Osteoblast (primary cell): ENCODE measurements at regions not wholly inside any gene's neighbourhood (a gene's known extent, or its start where the extent isn't known, plus 50 kb on each side); places are given as distances from the start of the nearest gene placed in this dataset.
"Not testable (repeated sequence)": the region's sequence is repeated elsewhere in the genome, so short reads cannot be mapped to it uniquely, and the experiment has no call there.

Source experiments
- DNase-seq: peaks from one replicate; pipeline ENCODE4 v3.0.0; 2011; ENCODE audit warnings: low spot score, mixed read lengths; ENCODE audit not compliant: insufficient read length; ENCODE audit errors: missing footprints
- H2AFZ ChIP-seq: 2 replicates; pipeline ENCODE4 v1.6.0; 2011; ENCODE audit warnings: mild to moderate bottlenecking, low read length
- H3K27ac ChIP-seq: 2 replicates; pipeline ENCODE4 v1.5.1; 2011; ENCODE audit warnings: mild to moderate bottlenecking, low read depth, low read length, moderate library complexity
- H3K27me3 ChIP-seq: 2 replicates; pipeline ENCODE4 v1.6.0; 2012; ENCODE audit warnings: mild to moderate bottlenecking, control low read depth, inconsistent platforms, low read length, moderate library complexity; ENCODE audit not compliant: insufficient read depth
- H3K36me3 ChIP-seq: 2 replicates; pipeline ENCODE4 v1.5.1; 2011; ENCODE audit warnings: mild to moderate bottlenecking, low read length, control low read depth, moderate library complexity; ENCODE audit not compliant: insufficient read depth
- H3K4me1 ChIP-seq: 2 replicates; pipeline ENCODE4 v1.5.1; 2011; ENCODE audit warnings: mild to moderate bottlenecking, low read length, control low read depth, moderate library complexity; ENCODE audit not compliant: insufficient read depth
- H3K4me2 ChIP-seq: 2 replicates; pipeline ENCODE4 v1.6.0; 2011; ENCODE audit warnings: mild to moderate bottlenecking, low read length; ENCODE audit not compliant: insufficient read depth
- H3K4me3 ChIP-seq: fragments of 200-600 bp; sonication (generic); 3 replicates; pipeline ENCODE4 v1.5.1; 2012; ENCODE audit warnings: mild to moderate bottlenecking, low read length, inconsistent platforms; ENCODE audit not compliant: insufficient read depth
- H3K79me2 ChIP-seq: 2 replicates; pipeline ENCODE4 v1.6.0; 2012; ENCODE audit warnings: mild to moderate bottlenecking, low read length, control low read depth, inconsistent platforms; ENCODE audit not compliant: insufficient read depth
- H3K9me3 ChIP-seq: 2 replicates; pipeline ENCODE4 v1.5.1; 2011; ENCODE audit warnings: low read depth, low read length, control low read depth
- H4K20me1 ChIP-seq: 2 replicates; pipeline ENCODE4 v1.6.0; 2012; ENCODE audit warnings: mild to moderate bottlenecking, low read length, control low read depth; ENCODE audit not compliant: insufficient read depth
- CTCF ChIP-seq: IDR thresholded peaks from 2 replicates; pipeline ENCODE4 v1.5.1; 2011; ENCODE audit warnings: mild to moderate bottlenecking, low read depth, low read length, moderate library complexity; ENCODE audit errors: extremely low read depth

- Histone ChIP-seq H3K4me1 (no peaks in the 10 kb centered on the region), H3K27ac (no peak overlapping the region), H4K20me1 (no peaks in the 10 kb centered on the region), H2AFZ (no peak overlapping the region), H3K4me2 (no peak overlapping the region), H3K4me3 (no peak overlapping the region), H3K36me3 (no peaks in the 10 kb centered on the region), H3K79me2 (no peaks in the 10 kb centered on the region), H3K27me3 (no peaks in the 10 kb centered on the region), H3K9me3 (no peaks in the 10 kb centered on the region)
- DNase-seq = no peak
- no peak for TF ChIP-seq CTCF
Measured at GRCh38 chr5:25448646-25449045, 803.9 kb upstream of the CDH10 start.

DNA sequence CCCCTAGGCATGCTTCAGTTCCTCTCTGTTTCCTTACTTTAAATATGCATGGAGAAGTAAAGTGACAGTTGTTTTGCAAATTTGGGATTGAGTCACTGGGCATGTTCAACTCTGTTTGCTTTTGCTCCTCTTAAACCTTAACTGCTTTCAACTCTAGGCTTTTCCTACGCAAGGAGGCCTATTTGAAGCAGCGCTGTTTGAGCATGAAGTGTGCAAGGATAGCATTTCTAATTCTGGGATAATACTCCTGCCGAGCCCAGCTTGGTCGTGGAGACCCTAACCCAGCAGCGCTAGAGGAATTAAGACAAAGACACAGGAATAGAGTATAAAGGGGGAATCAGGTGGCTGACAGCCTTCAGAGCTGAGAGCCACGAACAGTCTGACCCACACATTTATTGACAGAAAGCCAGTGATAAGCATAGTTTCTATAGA, 803.4 kb upstream of the CDH10 start:
- no peaks in the 10 kb centered on the region for H3K79me2 ChIP-seq
- no peaks in the 10 kb centered on the region for H3K27me3 ChIP-seq
- H4K20me1 ChIP-seq = no peaks in the 10 kb centered on the region
- H3K4me1 ChIP-seq = no peaks in the 10 kb centered on the region
- no peak overlapping the region for H3K27ac ChIP-seq
- no peaks in the 10 kb centered on the region for H3K9me3 ChIP-seq
- H2AFZ ChIP-seq = no peak overlapping the region
- H3K4me2 ChIP-seq = no peak overlapping the region
- no peak for DNase-seq
- no peaks in the 10 kb centered on the region for H3K36me3 ChIP-seq
- no peak overlapping the region for H3K4me3 ChIP-seq
- TF ChIP-seq CTCF = no peak

DNA sequence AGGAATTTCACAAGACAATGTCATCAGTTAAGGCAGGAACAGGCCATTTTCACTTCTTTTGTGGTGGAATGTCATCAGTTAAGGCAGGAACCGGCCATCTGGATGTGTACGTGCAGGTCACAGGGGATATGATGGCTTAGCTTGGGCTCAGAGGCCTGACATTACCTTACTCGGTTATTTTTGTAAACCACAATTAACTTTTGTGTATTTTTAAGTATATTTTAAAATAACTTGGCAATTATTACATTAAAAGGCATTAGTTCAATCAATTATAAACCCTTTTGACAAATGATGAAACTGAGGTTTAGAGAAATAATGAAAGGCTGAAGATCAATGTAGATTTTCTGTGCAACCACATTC, 801.3 kb upstream of the CDH10 start:
- not testable (repeated sequence) for H2AFZ ChIP-seq, H3K36me3 ChIP-seq, DNase-seq, H3K27ac ChIP-seq, H3K27me3 ChIP-seq, H3K4me1 ChIP-seq, H3K9me3 ChIP-seq, H3K79me2 ChIP-seq, H3K4me3 ChIP-seq, H4K20me1 ChIP-seq, H3K4me2 ChIP-seq

DNA sequence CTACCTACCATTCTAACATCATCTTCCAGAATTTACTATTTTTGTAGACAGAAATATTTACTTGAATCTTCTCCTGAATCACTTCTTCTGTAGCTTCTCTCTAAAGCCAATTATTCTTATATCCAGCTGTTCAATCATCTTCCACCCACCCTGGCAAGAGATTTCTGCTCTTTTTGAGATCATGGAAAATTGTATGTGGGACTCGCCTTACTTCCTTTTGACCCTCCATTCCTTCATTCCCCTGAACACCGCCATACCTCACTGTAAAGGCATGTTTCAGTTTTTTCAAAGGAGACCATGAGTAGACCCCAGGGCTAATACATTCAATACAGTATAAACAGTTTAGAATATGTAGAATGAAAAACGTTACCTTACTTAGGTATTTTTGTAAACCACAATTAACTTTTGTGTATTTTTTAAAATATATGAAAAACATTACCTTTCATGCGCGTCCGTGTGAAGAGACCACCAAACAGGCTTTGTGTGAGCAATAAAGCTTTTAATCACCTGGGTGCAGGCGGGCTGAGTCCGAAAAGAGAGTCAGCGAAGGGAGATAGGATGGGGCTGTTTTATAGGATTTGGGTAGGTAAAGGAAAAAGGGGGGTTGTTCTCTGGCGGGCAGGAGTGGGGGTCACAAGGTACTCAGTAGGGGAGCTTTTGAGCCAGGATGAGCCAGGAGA, 800.7 kb upstream of the CDH10 start:
- H3K4me2 ChIP-seq, DNase-seq, H3K36me3 ChIP-seq, H3K27ac ChIP-seq, H2AFZ ChIP-seq, H4K20me1 ChIP-seq, H3K4me3 ChIP-seq, H3K4me1 ChIP-seq, H3K27me3 ChIP-seq, H3K9me3 ChIP-seq, H3K79me2 ChIP-seq: not testable (repeated sequence)

DNA sequence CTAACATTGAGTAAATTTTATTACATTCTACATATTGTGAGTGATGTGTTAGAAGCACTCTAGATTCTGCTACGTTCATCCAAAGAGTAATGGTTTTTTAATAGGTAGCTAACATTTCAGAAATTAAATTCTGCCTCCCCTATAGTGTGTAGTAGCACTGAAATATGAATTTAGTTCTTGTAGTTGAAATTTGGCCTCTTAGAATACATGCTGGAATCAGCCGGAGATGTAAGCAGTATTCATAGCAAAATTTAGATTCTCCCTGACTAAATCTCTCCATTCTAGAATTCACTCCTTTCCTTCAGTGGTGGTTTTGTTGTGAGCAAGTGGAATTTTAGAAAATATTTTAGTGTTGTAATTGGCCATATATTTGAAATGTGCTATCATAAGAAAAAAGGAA, 799.9 kb upstream of the CDH10 start:
- no peak for DNase-seq
- no peak overlapping the region for H2AFZ ChIP-seq
- H3K36me3 ChIP-seq = no peaks in the 10 kb centered on the region
- H3K79me2 ChIP-seq = no peaks in the 10 kb centered on the region
- no peak overlapping the region for H3K27ac ChIP-seq
- H3K9me3 ChIP-seq = peaks cover 3% of the 10 kb centered on the region
- no peak overlapping the region for H3K4me3 ChIP-seq
- H3K4me1 ChIP-seq = no peaks in the 10 kb centered on the region
- no peaks in the 10 kb centered on the region for H3K27me3 ChIP-seq
- no peak for TF ChIP-seq CTCF
- no peak overlapping the region for H3K4me2 ChIP-seq
- no peaks in the 10 kb centered on the region for H4K20me1 ChIP-seq
